GM20431 (cell line): ENCODE measurements at regions not wholly inside any gene's neighbourhood (a gene's known extent, or its start where the extent isn't known, plus 50 kb on each side); places are given as distances from the start of the nearest gene placed in this dataset.

Experiments
- in situ Hi-C: fragments of 300-500 bp; cut with MseI, MboI; formaldehyde crosslinking; loops from one replicate; pipeline ENCODE4 v1.15.0; 2020; ENCODE audit warnings: low sequenced_read_pairs; ENCODE audit not compliant: unreplicated experiment

- in situ Hi-C loops, result no loop called here
Measured at GRCh38 chr7:13448243-13448642, 541.2 kb downstream of the ETV1 start.

- in situ Hi-C loops, result no loop called here
Measured at GRCh38 chr7:13449460-13449859, 540.0 kb downstream of the ETV1 start.

DNA sequence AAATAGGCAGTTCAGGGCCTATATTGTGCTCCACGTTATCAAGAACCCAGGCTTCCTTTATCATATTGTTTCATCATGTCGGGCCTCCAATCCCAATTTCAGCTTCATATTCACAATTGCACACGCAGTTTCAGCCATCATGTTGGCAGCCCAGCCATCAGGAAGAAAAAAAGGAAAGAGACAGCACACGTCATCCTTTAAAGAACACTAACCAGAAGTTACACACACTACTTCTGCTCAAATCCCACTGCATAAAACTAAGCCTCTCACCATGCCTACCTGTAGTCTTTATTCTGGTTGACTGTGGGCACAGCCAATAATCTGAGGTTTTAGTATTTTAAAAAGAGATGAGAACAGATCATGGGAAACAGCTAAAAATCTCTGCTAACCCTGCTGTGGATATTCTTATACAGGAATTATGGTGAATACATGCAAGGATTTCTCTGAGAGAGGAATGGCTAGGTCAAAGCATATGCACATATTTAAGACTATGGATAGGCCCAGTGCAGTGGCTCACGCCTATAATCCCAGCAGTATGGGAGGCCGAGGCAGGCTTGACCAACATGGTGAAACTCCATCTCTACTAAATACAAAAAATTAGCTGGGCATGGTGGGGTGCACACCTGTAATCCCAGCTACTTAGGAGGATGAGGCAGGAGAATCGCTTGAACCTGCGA, 534.4 kb downstream of the ETV1 start:
- in situ Hi-C loops, result no loop called here

GRCh38 chr7:13457790-13458189, 531.7 kb downstream of the ETV1 start:
- in situ Hi-C loops, result no loop called here

DNA sequence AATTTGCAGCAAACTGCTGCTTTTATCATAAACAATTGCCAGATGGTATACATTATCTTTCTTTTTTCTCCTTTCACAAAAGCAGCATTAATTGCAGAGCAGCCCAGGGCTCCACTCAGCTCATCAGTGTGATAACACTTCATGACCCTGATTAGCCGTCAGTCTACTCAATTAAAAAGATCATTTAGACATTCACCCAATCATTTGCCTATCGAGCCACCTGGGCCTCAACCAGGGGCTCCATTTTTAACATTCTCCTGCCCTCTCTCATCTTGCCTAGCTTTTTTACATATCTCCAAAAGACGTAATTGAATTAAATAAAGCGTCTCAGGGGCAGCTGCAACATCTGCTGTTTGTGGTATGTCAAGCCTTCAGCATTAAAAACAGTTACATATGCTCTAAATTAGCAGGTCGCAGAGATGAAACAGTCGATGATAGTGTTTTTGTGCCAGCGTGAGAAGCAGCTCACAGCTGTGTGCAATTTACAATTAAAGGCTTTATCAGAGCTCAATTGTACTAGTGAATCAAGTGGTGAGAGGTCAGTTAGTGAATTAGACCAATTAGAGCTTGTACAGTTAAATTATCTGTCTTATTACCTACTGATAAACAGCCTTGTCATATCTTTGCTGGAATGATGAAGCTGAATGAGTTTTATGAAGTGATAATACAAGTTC, 522.5 kb downstream of the ETV1 start:
- in situ Hi-C loops, result no loop called here

- in situ Hi-C loops, result no loop called here
Measured at GRCh38 chr7:13476881-13477444, 512.5 kb downstream of the ETV1 start.

GRCh38 chr7:13489386-13489785, 500.1 kb downstream of the ETV1 start:
- in situ Hi-C loops, result no loop called here

DNA sequence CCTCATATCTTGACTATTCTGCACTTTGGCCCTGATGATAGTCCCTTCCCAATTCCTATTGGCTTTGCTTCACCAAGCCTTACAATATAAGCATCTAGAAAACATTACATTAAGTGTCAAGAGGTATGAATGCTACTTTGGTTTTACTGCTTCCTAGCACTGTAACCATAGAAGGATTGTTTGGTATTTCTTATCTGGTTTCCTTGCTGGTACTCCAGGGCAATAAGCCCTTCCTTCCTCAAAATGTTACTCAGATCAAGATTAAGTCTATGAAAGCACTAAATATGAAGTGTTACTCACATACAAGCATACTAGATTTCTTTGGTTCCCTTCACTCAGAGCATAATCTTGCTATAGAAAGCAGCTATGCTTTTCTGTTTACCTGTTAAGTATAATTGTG, 492.5 kb downstream of the ETV1 start:
- in situ Hi-C loops, result no loop called here

DNA sequence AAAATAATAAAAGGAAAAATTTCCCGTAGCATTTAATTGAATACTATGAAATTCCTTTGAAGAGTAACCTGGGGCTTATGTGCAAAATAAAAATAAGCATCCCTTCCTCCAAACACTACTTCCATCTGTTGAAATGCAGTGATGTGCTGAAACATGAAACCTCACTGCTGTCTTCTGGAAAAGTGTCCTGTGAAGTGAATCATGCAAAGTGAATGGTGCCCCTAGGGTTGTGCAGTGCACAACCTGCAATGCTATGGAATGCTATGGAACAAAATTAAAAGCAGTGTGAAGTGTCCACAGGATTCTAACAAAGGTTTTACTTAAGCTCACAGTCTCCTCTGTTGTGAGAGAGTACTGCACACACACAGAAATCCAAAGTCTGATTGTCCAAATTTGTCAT, 480.9 kb downstream of the ETV1 start:
- in situ Hi-C loops, result no loop called here

DNA sequence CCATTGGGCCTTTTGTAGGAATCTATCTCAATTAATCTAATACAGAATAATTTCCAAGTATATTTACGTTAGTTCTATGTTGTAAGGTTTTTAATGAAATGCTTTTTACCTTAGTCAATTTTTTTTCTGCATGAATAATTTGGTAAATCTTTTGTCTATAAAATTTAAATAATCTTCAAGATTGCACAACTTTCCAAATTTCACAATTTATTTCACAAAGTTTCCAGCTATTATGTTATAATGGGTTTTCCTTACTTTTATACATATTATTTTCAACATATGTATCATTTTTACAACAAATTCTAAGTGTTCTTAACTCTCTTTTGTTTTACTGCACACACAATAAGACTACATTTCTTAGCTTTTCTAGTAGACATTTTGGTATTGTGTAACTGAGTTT, 470.7 kb downstream of the ETV1 start:
- in situ Hi-C loops, result no loop called here

GRCh38 chr7:13524076-13524475, 465.4 kb downstream of the ETV1 start:
- in situ Hi-C loops, result no loop called here

GRCh38 chr7:13532028-13532753, 457.3 kb downstream of the ETV1 start:
- in situ Hi-C loops, result no loop called here

DNA sequence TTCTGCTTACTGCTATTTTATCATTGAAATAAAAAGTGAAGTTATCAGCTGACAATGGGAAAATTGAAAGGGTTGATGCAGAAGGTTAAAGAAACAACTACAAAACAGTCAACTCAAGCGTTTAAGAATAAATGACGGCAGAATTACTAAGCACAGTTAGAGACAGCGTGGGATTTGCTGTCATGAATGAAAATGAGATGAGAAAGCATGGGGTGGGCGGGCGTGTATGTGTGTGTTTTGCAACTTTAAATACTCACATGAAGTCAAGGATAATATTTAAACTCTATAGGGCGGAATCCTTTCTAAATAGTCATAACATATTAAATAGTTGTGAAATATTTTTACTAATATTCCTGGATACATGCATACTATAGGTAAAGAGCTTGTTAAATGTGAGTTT, 450.8 kb downstream of the ETV1 start:
- in situ Hi-C loops, result no loop called here

- in situ Hi-C loops, result no loop called here
Measured at GRCh38 chr7:13540429-13540828, 449.0 kb downstream of the ETV1 start.

DNA sequence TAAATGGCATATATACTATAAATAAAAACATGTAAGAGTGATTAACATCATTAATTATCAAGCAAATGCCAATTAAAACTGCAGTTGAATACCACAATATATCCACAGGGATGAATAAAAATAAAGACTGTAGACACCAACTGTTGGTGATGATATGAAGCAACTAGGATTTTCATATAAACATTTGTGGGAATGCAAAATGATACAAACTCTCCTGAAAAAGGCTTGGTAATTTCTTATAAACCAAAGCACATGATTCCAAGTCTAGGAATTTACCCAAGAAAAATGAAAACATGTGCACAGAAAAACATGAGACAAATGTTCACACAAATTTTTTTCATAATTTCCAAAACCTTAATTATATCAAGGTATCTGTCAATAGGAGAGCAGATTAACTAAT, 448.1 kb downstream of the ETV1 start:
- in situ Hi-C loops, result no loop called here

DNA sequence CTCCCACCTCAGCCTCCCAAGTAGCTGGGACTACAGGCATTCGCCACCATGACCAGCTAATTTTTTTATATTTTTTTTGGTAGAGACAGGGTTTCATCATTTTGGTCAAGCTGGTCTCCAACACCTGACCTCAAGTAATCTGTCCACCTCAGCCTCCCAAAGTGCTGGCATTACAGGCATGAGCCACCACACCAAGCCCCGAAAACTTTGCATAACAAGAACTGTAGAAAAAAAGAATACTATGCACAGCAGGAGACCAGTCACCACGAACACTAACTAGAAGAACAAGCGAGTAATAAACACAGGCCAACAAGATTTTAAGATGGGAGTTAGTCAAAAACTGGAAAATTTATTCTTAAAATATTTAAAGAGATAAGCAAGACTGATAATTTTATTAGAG, 447.0 kb downstream of the ETV1 start:
- in situ Hi-C loops, result no loop called here

DNA sequence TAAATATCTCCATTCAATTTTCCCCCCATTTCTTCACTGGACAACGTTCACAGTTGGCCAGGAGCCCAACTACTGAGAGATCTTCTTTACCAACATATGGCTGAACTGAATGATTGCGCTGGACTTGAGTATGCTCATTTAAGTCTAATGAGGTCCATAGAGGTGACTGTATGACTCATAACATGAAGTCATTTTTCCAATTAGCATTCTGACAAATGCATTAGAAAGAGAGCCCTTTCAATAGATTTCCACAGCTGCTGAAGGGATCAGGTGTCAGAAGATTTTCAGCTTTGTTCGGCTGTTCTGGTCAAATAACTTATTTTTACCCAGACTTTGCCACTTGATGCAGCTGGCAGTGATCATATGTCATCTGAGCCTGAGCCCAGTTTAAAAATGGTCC, 438.0 kb downstream of the ETV1 start:
- in situ Hi-C loops, result no loop called here

GRCh38 chr7:13560441-13560840, 429.0 kb downstream of the ETV1 start:
- in situ Hi-C loops, result no loop called here

GRCh38 chr7:13563257-13563656, 426.2 kb downstream of the ETV1 start:
- in situ Hi-C loops, result no loop called here

DNA sequence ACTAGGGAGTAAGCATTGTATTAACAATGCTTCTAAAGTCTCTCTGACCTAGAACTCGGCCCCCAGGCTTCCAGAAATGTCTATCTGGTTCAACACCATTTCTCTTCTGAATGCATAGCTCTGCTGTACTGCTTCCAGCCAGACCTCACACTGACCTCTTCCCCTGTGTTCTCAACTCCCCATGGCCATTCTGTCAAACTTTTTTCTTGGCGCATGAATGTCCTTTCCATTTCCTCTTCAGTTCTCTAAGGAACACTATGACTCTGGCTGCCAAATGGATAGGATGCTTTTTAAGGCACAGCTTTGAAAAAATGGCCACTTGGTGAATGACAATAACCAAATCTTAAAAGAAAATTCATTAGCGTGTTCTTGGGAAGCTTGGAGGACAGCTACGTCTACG, 425.8 kb downstream of the ETV1 start:
- in situ Hi-C loops, result no loop called here

GRCh38 chr7:13577566-13578145, 411.8 kb downstream of the ETV1 start:
- in situ Hi-C loops, result no loop called here
